ENCODE measurements at regions not wholly inside any gene's neighbourhood (a gene's known extent, or its start where the extent isn't known, plus 50 kb on each side); places are given as distances from the start of the nearest gene placed in this dataset.

GRCh38 chr9:722388-722980 lies 119.0 kb upstream of the DMRT1 start:
- TF ChIP-seq CTCF (conservative IDR thresholded peaks at IDR 0.05; ENCODE audit: low read depth, low read length): no peak
- TF ChIP-seq CEBPB (IDR thresholded peaks at IDR 0.05; ENCODE audit: low read depth, low read length): no peak
- TF ChIP-seq RAD21 (IDR thresholded peaks at IDR 0.05; ENCODE audit: low read length): no peak
- TF ChIP-seq NFE2L2 (IDR thresholded peaks at IDR 0.05; ENCODE audit: low read depth, low read length): no peak
- TF ChIP-seq BHLHE40 (IDR thresholded peaks at IDR 0.05; ENCODE audit: low read depth, low read length): no peak
- no peak for TF ChIP-seq POLR2A (IDR thresholded peaks at IDR 0.05; ENCODE audit: low read depth, low read length)
- TF ChIP-seq SMC3 (IDR thresholded peaks at IDR 0.05; ENCODE audit: low read depth, low read length): no peak
- no peak for TF ChIP-seq USF2 (IDR thresholded peaks at IDR 0.05; ENCODE audit: low read depth, low read length)
- no peak for TF ChIP-seq MAFK (IDR thresholded peaks at IDR 0.05; ENCODE audit: low read depth, low read length)
- TF ChIP-seq MXI1 (IDR thresholded peaks at IDR 0.05; ENCODE audit: borderline replicate concordance, low read depth, low read length): no peak

Measured in IMR-90 (cell line).